Activated CD8-positive, alpha-beta T cell treated with anti-CD3 and anti-CD28 coated beads for 36 hours (primary cell): ENCODE measurements at regions not wholly inside any gene's neighbourhood (a gene's known extent, or its start where the extent isn't known, plus 50 kb on each side); places are given as distances from the start of the nearest gene placed in this dataset.

Experiments used
- ATAC-seq: fragments of 200-7000 bp; cut with Tn5 transposase; one replicate; pipeline ENCODE4 v1.10.0; 2021; ENCODE audit warnings: mild to moderate bottlenecking, moderate library complexity
- CTCF ChIA-PET: fragments of 350-600 bp; sonication (Branson Sonifier 250); formaldehyde crosslinking; loops from one replicate; lab custom pipeline; 2021; ENCODE audit warnings: antibody characterized with exemption; lab: Charles Lee
- POLR2A ChIA-PET: fragments of 350-600 bp; sonication (Branson Sonifier 250); formaldehyde crosslinking; loops from one replicate; lab custom pipeline; 2021; ENCODE audit warnings: antibody characterized with exemption; lab: Charles Lee
- DNase-seq: peaks from one replicate; pipeline ENCODE4 v3.0.0-alpha.2; 2020
- H3K27ac Mint-ChIP-seq: one replicate; pipeline ENCODE4 v1.8.0; 2021; ENCODE audit warnings: mild to moderate bottlenecking, mixed read lengths
- H3K27me3 Mint-ChIP-seq: one replicate; pipeline ENCODE4 v1.8.0; 2021; ENCODE audit warnings: mixed read lengths
- H3K36me3 Mint-ChIP-seq: one replicate; pipeline ENCODE4 v1.8.0; 2021; ENCODE audit warnings: low read depth, mixed read lengths
- H3K4me1 Mint-ChIP-seq: one replicate; pipeline ENCODE4 v1.8.0; 2021; ENCODE audit warnings: low read depth, mixed read lengths
- H3K4me3 Mint-ChIP-seq: one replicate; pipeline ENCODE4 v1.8.0; 2021; ENCODE audit warnings: mild to moderate bottlenecking, moderate library complexity, mixed read lengths
- H3K9me3 Mint-ChIP-seq: one replicate; pipeline ENCODE4 v1.8.0; 2021; ENCODE audit warnings: mixed read lengths
- CTCF ChIP-seq: fragments of 200-600 bp; IDR thresholded peaks from one replicate; pipeline ENCODE4 v1.8.0; 2022; ENCODE audit warnings: antibody characterized with exemption, mild to moderate bottlenecking
- intact Hi-C: fragments of 100-400 bp; cut with micrococcal nuclease; formaldehyde crosslinking; loops from one replicate; pipeline ENCODE4 v1.10.0; 2022

- ATAC-seq (no peak), DNase-seq (peak; percentile 34)
- H3K27me3 Mint-ChIP-seq = peaks cover 3% of the 10 kb centered on the region
- CTCF ChIA-PET = no interaction called here
- POLR2A ChIA-PET = no interaction called here
- intact Hi-C loops = no loop called here
- H3K27ac Mint-ChIP-seq = no peak overlapping the region
- no peaks in the 10 kb centered on the region for H3K4me1 Mint-ChIP-seq
- H3K4me3 Mint-ChIP-seq = no peak overlapping the region
- TF ChIP-seq CTCF = no peak
- H3K36me3 Mint-ChIP-seq = no peaks in the 10 kb centered on the region
- peaks cover 1% of the 10 kb centered on the region for H3K9me3 Mint-ChIP-seq
Measured at GRCh38 chr3:124217542-124217941, 225.6 kb upstream of the ROPN1 start.

- CTCF ChIA-PET = no interaction called here
- H3K9me3 Mint-ChIP-seq = peaks cover 1% of the 10 kb centered on the region
Measured at GRCh38 chr3:124221422-124221821, 229.5 kb upstream of the ROPN1 start.

GRCh38 chr3:124223853-124224252 is 231.9 kb upstream of the ROPN1 start:
- Mint-ChIP-seq H3K36me3 (no peaks in the 10 kb centered on the region), H3K4me1 (no peaks in the 10 kb centered on the region), H3K27me3 (peaks cover 4% of the 10 kb centered on the region), H3K4me3 (no peak overlapping the region), H3K27ac (no peak overlapping the region), H3K9me3 (peaks cover 1% of the 10 kb centered on the region)
- ATAC-seq = no peak
- no peak for DNase-seq
- TF ChIP-seq CTCF = no peak
- intact Hi-C loops = no loop called here
- CTCF ChIA-PET = no interaction called here
- POLR2A ChIA-PET = no interaction called here

More at GRCh38 chr3:124221422-124221821, 229.5 kb upstream of the ROPN1 start:
- Mint-ChIP-seq H3K4me3 (no peak overlapping the region), H3K4me1 (no peaks in the 10 kb centered on the region), H3K27ac (no peak overlapping the region), H3K36me3 (no peaks in the 10 kb centered on the region), H3K27me3 (peaks cover 4% of the 10 kb centered on the region)
- DNase-seq (no peak), ATAC-seq (no peak)
- intact Hi-C loops = no loop called here
- TF ChIP-seq CTCF = no peak
- POLR2A ChIA-PET = no interaction called here

GRCh38 chr3:124227150-124227630 is 235.3 kb upstream of the ROPN1 start:
- H3K27ac Mint-ChIP-seq = no peak overlapping the region
- TF ChIP-seq CTCF = no peak
- ChIA-PET POLR2A (no interaction called here), CTCF (no interaction called here)
- H3K4me1 Mint-ChIP-seq = no peaks in the 10 kb centered on the region
- H3K27me3 Mint-ChIP-seq = peaks cover 13% of the 10 kb centered on the region
- DNase-seq (no peak), ATAC-seq (no peak)
- peaks cover 1% of the 10 kb centered on the region for H3K9me3 Mint-ChIP-seq
- H3K36me3 Mint-ChIP-seq = no peaks in the 10 kb centered on the region
- intact Hi-C loops = no loop called here
- no peak overlapping the region for H3K4me3 Mint-ChIP-seq

- H3K27ac Mint-ChIP-seq = no peak overlapping the region
- no peak for ATAC-seq
- ChIA-PET POLR2A (no interaction called here), CTCF (no interaction called here)
- no peaks in the 10 kb centered on the region for H3K4me1 Mint-ChIP-seq
- H3K4me3 Mint-ChIP-seq = no peak overlapping the region
- intact Hi-C loops = no loop called here
- no peaks in the 10 kb centered on the region for H3K36me3 Mint-ChIP-seq
- no peak for DNase-seq
- H3K9me3 Mint-ChIP-seq = peaks cover 1% of the 10 kb centered on the region
- no peak for TF ChIP-seq CTCF
- peaks cover 17% of the 10 kb centered on the region for H3K27me3 Mint-ChIP-seq
Measured at GRCh38 chr3:124229420-124229819, 237.5 kb upstream of the ROPN1 start.
